Fibroblast of skin of back (primary cell): ENCODE measurements at regions not wholly inside any gene's neighbourhood (a gene's known extent, or its start where the extent isn't known, plus 50 kb on each side); places are given as distances from the start of the nearest gene placed in this dataset.

Experiments used
- DNase-seq: peaks from one replicate; pipeline ENCODE4 v3.0.0-alpha.2; 2013

DNA sequence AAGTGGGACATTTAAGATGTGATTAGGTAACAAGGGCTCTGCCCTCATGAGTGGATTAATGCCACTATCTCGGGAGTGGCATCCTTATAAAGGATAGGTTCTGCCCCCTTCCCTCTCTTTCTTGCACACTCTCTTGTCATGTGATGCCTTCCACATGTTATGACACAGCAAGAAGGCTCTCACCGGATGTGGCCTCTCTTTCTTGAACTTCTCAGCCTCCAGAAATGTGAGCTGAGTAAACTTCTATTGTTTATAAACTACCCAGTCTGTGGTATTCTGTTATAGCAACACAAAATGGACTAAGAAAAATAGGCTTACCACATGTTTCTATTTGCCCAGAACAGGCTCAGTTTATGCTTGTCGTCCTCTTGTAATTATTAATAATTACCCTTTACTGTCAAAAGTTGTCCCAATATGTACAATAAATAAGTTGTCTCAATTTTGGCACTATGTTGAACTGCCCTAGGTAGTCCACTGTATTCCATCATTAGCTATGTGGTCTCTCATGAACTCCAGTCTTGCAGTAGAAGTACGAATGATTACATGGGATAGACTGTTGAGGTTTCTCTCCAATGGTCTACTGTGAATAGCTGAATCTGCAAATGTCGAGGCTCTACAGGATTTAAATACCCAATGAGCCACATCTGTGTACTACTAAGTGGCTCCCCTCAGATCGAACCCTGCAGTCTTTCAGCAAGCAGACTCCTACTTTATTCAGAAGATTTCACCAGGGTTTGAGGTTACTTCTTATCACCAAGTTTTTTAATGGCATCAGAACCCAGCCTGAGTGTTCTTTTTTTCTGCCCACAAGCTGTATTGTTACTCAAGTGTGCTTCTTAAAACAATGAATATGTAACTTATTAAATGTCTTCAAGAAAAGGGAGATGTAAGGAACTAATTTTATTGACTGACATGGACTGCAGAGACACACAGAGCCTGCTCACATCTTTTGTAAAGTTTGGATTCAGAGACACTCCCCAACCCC is 102.0 kb upstream of the LEF1 start:
- DNase-seq = peak; percentile 80

DNA sequence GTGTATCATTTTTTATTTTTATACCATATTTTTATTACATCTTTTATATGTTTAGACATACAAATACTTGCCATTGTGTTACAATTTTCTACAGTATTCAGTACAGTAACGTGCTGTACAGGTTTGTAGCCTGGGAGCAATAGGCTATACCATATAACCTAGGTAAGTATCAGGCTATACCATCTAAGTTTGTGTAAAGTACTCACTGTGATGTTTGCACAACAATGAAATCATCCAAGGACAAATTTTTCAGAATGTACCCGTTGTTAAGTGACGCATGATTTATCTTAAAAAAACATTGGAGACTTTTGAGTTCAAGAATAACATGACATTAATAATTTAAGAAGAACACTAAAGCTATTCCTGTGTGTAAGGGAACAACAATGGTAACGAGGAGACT is 96.0 kb upstream of the LEF1 start:
- no peak for DNase-seq

DNA sequence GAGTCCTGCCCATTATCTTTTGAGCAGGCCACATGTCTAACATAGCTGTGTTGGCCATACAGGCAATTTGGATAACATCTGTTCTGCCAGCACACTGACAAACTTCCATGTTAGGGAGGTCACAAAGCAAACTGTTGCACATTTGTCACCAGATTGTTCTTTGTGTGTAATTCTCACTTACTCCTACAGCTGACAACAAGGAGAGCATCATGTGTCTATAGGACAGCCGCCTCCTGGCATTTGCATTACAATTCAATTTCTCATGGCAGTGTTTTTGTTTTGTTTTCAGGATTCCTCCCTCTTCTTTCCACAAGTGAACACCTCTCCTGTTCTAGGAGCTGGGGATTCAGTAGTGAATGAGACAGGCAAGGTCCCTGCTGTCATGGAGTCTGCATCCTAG is 94.3 kb upstream of the LEF1 start:
- DNase-seq = no peak

DNA sequence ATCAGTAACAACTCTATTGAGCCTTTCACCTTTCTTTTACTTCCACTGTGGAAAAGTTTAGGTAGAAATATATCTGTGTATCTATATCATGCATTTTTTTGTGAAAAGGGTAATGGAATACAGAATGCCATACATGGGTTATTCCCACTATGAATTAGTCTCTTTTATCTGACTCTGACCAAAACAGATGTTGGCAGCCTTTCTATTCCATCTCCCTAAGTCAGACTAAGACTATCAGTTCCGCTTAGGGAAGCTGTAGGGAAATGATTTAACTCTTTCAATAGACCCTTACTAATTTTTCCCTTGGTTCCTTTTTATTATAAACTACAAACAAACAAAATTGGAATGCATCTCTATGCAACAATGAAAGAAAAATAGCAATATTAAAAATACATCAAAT is 92.3 kb upstream of the LEF1 start:
- DNase-seq = no peak

DNA sequence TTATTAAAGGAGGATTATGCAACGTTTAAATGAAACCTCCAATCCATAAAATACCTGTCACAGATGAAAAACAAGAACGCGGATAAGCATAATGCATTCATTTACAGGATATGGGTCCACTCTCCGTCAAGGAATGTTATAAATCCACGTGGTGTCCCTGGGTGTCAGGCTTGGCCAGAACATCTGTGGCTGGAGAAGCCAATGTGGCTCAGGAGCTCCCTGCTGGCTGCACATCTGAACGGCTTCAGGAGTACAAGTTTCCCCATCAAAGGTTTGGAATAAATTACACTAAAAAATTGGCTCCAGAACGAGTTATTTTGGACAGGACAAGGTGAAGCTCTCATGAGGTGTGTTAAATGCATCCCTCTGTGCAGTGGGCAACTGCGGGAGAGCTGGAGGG is 87.8 kb upstream of the LEF1 start:
- DNase-seq = no peak

DNA sequence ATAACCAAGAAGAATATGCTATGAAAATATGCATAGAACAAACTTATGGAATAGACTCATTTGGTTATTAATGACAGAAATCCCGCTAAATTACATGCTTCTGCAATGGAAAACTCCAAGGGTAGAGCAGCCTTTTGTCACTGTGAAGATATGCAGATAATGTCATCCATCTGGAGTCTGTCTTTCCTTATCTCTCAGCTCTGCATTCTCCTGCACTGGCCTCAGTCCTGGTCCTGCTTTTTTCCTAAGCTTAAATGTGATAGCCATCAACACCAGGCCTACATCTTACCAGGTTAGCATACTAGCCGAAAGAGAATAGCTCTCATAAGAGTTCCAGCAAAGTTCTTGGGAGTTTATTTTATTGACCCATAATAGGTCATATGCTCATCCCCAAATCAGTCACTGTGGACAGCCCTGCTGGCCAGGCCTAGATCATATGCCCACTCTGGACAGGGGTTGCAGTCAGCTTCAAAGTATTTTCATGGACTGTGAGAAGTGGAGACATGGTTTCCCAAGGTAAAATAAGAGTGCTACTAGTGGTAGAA is 86.5 kb upstream of the LEF1 start:
- DNase-seq = no peak

DNA sequence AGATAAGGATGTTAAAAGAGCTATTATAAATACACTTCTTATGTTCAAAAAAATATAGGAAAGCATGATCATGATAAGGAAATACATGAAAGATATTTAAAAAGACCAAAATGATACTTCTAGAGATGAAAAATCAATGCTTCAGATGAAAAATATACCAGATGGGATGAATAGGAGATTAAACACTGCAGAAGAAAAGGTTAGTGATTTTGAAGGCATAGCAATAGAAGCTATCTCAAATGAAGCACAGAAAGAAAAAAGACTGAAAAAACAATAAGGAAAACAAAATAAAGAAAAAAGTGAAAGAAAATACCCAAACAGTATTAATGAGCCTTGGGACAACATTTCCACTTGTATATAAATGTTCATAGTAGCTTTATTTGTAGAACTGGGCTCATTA is 80.7 kb upstream of the LEF1 start:
- no peak for DNase-seq

DNA sequence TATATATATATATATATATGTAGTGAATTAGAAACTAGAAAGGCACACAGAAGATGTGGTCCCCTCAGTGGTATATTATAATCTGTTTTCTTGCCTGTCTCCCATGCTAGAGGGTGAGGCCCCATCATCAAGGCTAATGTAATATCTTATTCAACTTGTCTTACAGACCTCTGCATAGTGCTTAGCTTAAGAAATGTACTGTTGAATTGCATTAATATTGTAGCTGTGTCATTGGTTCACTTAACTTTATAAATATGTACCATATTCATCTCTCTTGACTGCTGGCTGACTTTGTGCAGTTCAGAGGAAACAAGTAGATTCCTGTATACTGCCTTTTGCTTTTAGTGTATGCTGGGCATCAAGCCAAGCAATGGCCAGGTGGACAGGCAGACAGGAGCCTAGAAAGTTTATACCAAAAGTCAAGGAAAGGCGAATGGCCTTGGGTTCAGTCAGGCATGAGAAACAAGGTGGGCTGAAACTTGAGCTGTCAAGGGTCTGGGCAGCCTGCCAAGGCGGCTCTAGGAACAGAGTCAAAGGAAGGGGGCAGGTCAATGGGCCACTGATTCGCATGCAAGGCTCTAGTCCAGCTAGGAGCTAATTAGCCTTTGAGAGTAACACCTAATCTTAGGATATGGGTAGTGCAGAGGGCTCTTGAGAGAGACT is 78.8 kb upstream of the LEF1 start:
- DNase-seq = no peak

DNA sequence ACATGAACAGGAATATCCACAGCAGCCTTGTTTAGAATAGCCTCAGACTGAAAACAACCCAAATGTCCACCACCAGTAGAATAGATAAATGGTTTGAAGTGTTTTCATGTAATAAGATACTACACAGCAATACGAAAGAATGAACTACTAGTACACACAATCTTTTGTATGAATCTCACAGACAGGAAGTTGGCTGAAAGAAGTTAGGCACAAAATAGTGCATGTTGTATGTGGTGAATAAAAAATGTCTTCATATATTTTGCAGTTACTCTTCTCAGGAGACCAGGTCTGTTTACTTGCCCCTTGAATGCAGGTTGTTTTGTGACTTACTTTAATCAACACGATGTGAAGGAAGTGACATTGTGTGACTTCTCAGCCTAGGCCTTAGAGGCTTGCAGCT is 75.9 kb upstream of the LEF1 start:
- DNase-seq = no peak

DNA sequence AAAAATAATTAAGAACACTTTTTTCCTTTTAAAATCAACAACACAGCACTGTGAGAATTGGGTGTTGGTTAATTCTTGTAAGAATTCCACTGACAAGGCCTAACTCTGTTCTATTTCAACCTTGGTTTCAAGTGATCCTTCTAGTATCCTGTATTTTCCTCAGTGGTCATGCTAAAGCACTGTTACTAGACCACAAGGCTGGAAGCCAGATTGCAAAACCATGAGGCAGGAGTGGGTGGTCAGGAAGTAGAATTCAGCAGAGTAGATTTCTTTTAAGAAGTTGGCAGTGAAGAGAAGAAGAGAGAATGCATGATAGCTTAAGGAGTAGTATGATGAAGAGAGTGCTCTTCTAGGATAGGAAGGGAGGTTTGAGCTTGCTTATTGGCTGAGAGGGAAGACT is 71.6 kb upstream of the LEF1 start:
- DNase-seq = no peak

DNA sequence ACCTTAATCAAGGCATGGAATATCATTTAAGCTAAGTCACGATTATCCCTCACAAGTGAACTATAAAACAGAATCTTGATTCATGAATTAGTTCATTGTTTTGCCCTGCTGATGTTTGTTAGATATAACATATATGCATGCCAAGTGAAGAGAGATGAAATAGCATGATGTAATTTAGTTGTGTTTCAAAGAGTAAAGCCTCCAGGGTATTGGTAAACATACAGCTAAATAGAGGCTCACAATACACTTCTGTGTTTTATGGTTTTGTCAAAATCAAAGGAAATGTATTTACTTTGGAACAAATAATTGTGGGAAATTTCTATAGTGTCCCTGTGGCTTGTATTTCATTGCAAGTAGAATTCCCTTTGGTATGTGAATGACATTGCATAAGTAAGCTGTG is 69.0 kb upstream of the LEF1 start:
- DNase-seq = no peak

DNA sequence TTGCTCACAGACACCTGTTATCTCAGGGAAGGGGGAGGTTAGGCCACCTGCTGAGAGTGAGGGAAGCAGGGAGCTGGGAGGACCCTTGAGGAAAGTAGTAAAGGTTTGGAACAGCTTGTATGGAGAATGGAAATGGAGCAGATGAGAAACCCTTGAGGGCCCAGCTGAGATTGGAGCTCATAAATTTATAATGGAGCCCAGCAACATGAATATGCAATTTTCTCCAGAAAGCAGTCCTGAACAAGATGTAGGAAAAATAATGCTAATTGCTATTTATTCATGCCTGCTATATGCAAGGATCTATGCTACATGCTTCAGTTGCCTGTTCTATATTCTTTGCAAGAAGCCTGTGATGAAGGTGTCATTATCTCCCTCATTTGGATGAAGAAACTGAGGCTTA is 67.5 kb upstream of the LEF1 start:
- DNase-seq = no peak

DNA sequence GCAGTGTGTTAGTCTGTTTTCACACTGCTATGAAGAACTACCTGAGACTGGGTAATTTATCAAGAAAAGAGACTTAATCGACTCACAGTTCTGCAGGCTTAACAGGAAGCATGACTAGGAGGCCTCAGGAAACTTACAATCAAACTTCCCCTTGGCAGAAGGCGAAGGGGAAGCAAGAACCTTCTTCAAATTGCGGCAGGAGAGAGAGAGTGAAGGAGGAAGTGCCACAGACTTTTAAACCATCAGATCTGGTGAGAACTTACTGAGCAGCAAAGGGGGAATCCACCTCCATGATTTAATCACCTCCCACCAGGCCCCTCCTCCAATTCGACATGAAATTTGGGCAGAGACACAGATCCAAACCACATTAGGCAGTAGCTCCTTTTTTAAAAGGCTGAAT is 59.2 kb upstream of the LEF1 start:
- DNase-seq = no peak

DNA sequence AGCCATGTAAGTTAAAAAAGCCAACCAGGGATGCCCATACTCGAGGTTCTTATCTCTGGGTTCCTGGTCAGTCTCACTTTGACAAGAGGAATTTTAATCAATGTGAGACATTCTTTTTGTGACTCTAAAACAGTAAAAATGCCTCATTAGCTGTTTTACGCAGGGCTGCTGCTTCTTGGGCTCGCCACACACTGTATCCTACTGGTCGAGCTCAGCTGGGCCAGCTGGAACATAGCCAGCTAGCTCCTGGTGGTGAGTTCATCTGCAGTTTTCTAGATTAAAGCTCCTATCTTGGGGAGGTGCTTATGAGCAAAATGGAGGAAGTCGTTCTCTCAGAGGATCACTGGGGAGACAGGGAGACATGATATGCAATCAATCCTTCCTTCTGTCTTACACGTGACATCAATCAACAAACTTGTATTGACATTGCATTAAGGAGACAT is 55.9 kb upstream of the LEF1 start:
- no peak for DNase-seq

DNA sequence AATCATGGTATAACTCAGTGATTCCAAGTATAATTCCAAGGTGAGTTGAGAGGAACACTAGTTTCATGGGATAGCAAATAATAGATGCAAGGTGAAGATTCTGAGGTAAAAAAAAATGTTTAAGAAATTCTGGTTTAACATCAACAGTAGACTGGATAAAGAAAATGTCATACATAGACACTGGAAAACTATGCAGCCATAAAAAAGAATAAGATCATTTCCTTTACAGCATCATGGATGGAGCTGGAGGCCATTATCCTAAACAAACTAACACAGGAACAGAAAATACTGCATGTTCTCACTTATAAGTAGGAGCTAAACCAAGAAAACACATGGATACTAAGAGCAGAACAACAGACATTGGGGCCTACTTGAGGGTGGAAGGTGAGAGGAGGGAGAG is 54.6 kb upstream of the LEF1 start:
- no peak for DNase-seq

DNA sequence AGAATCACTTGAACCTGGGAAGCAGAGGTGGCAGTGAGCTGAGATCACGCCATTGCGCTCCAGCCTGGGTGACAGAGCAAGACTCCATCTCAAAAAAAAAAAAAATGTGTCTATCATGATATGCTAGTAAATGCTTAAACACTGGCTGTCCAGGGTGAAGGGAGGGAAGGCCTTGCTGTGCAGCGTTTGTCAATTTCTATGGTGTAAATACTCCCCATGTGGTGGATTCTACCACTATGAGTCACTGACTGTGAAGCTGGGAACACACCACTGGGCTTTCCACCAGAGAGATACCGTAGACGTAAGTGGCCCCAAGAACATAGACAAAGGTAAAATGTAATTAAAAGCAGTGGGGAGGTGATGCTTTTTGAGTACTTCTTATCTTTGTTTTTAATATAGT is 51.3 kb upstream of the LEF1 start:
- DNase-seq = no peak
